GM23248 (cell line): ENCODE measurements at regions not wholly inside any gene's neighbourhood (a gene's known extent, or its start where the extent isn't known, plus 50 kb on each side); places are given as distances from the start of the nearest gene placed in this dataset.
"Not testable (repeated sequence)": the region's sequence is repeated elsewhere in the genome, so short reads cannot be mapped to it uniquely, and the experiment has no call there.

Source experiments
- DNase-seq: peaks from one replicate; pipeline ENCODE4 v3.0.0-alpha.2; 2015
- H2AFZ ChIP-seq: fragments of 200-600 bp; sonication (generic); 2 replicates; pipeline ENCODE4 v1.6.1; 2016; ENCODE audit warnings: antibody characterized with exemption
- H3F3A ChIP-seq: fragments of 200-600 bp; sonication (generic); 2 replicates; pipeline ENCODE4 v1.6.1; 2016; ENCODE audit warnings: mild to moderate bottlenecking, antibody characterized with exemption, mixed run types; ENCODE audit not compliant: insufficient read depth
- H3K27ac ChIP-seq: fragments of 200-600 bp; sonication (generic); 2 replicates; pipeline ENCODE4 v1.5.1; 2016; ENCODE audit warnings: mild to moderate bottlenecking
- H3K27me3 ChIP-seq: fragments of 200-600 bp; sonication (generic); replicated peaks from 2 replicates; pipeline ENCODE4 v1.6.1; 2016; ENCODE audit warnings: mild to moderate bottlenecking; ENCODE audit not compliant: insufficient read depth
- H3K36me3 ChIP-seq: fragments of 200-600 bp; sonication (generic); 2 replicates; pipeline ENCODE4 v1.6.1; 2016; ENCODE audit warnings: low read depth, mild to moderate bottlenecking
- H3K4me1 ChIP-seq: fragments of 200-600 bp; sonication (generic); 2 replicates; pipeline ENCODE4 v1.6.1; 2016; ENCODE audit warnings: mild to moderate bottlenecking; ENCODE audit not compliant: insufficient read depth
- H3K4me2 ChIP-seq: fragments of 200-600 bp; sonication (generic); one replicate; pipeline ENCODE4 v1.6.1; 2016; ENCODE audit warnings: mild to moderate bottlenecking; ENCODE audit not compliant: unreplicated experiment
- H3K4me3 ChIP-seq: fragments of 200-600 bp; sonication (generic); 2 replicates; pipeline ENCODE4 v1.5.1; 2016; ENCODE audit warnings: mild to moderate bottlenecking
- H3K79me2 ChIP-seq: fragments of 200-600 bp; sonication (generic); 2 replicates; pipeline ENCODE4 v1.6.1; 2016; ENCODE audit warnings: mild to moderate bottlenecking; ENCODE audit not compliant: insufficient read depth
- H3K9ac ChIP-seq: fragments of 200-600 bp; sonication (generic); 2 replicates; pipeline ENCODE4 v1.6.1; 2016; ENCODE audit warnings: mild to moderate bottlenecking
- H3K9me2 ChIP-seq: fragments of 200-600 bp; sonication (generic); 2 replicates; pipeline ENCODE4 v1.6.1; 2016; ENCODE audit warnings: mixed run types, mild to moderate bottlenecking, moderate library complexity; ENCODE audit not compliant: insufficient read depth
- H3K9me3 ChIP-seq: fragments of 200-600 bp; sonication (generic); one replicate; pipeline ENCODE4 v1.6.1; 2017; ENCODE audit warnings: low read depth
- H4K20me1 ChIP-seq: fragments of 200-600 bp; sonication (generic); 2 replicates; pipeline ENCODE4 v1.6.0; 2016; ENCODE audit not compliant: insufficient read depth
- EZH2 ChIP-seq: fragments of 200-600 bp; sonication (generic); IDR thresholded peaks from 2 replicates; pipeline ENCODE4 v1.6.1; 2018; ENCODE audit warnings: antibody characterized with exemption, mild to moderate bottlenecking; ENCODE audit not compliant: insufficient read depth, poor library complexity, severe bottlenecking
- EZH2phosphoT487 ChIP-seq: fragments of 200-600 bp; sonication (generic); IDR thresholded peaks from 2 replicates; pipeline ENCODE4 v1.6.1; 2018; ENCODE audit warnings: antibody characterized with exemption, moderate library complexity, mild to moderate bottlenecking, low read depth; ENCODE audit not compliant: insufficient read depth
- WGBS, 2 experiments: methylation state at CpG; one replicate each; pipeline ENCODE4 v1.1.6; 2015 to 2017; ENCODE audit warnings: low lambda C conversion rate in 2 of 2, low coverage in 1 of 2; ENCODE audit errors: missing lambda C conversion rate in 2 of 2; 5-methylcytosine and 5-hydroxymethylcytosine counted together
- in situ Hi-C: fragments of 300-500 bp; cut with MboI; formaldehyde crosslinking; loops from 2 replicates; pipeline ENCODE4 v1.15.0; 2020

GRCh38 chr5:163115011-163115410, 322.4 kb upstream of the CCNG1 start:
- H4K20me1 ChIP-seq: no peaks in the 10 kb centered on the region
- no peaks in the 10 kb centered on the region for H3K27me3 ChIP-seq
- no peaks in the 10 kb centered on the region for H3K36me3 ChIP-seq
- no peaks in the 10 kb centered on the region for H3K79me2 ChIP-seq
- H3K9me2 ChIP-seq: no peaks in the 10 kb centered on the region
- H3F3A ChIP-seq: no peaks in the 10 kb centered on the region
- in situ Hi-C loops: no loop called here
- H2AFZ ChIP-seq: no peak overlapping the region
- no peaks in the 10 kb centered on the region for H3K9me3 ChIP-seq
- H3K27ac ChIP-seq: no peak overlapping the region
- WGBS, 2 experiments: 5 to 11% methylated on average over 4 of the region's 4 CpGs
- H3K4me2 ChIP-seq: no peak overlapping the region
- DNase-seq: no peak
- no peak overlapping the region for H3K9ac ChIP-seq
- H3K4me3 ChIP-seq: no peak overlapping the region
- no peaks in the 10 kb centered on the region for H3K4me1 ChIP-seq
- TF ChIP-seq EZH2 (no peak), EZH2phosphoT487 (no peak)

- H3K9me3 ChIP-seq, H3K4me1 ChIP-seq, H3K27ac ChIP-seq, H3K9me2 ChIP-seq, H3K27me3 ChIP-seq, H3F3A ChIP-seq, H3K4me3 ChIP-seq, H3K9ac ChIP-seq, H3K4me2 ChIP-seq, in situ Hi-C loops, H3K36me3 ChIP-seq, DNase-seq, H3K79me2 ChIP-seq, H2AFZ ChIP-seq, H4K20me1 ChIP-seq: not testable (repeated sequence)
- WGBS, 2 experiments: 38% methylated on average over 2 of the region's 2 CpGs
Measured at GRCh38 chr5:163116618-163117017, 320.8 kb upstream of the CCNG1 start.

GRCh38 chr5:163134061-163134460, 303.3 kb upstream of the CCNG1 start:
- H3K36me3 ChIP-seq: no peaks in the 10 kb centered on the region
- no peaks in the 10 kb centered on the region for H3K79me2 ChIP-seq
- no peak overlapping the region for H3K4me3 ChIP-seq
- no peak overlapping the region for H3K9ac ChIP-seq
- H3K27me3 ChIP-seq: no peaks in the 10 kb centered on the region
- no peaks in the 10 kb centered on the region for H3K4me1 ChIP-seq
- H3K9me3 ChIP-seq: no peaks in the 10 kb centered on the region
- H2AFZ ChIP-seq: no peak overlapping the region
- no peaks in the 10 kb centered on the region for H4K20me1 ChIP-seq
- H3K27ac ChIP-seq: no peak overlapping the region
- no peak overlapping the region for H3K4me2 ChIP-seq
- in situ Hi-C loops: no loop called here
- H3K9me2 ChIP-seq: no peaks in the 10 kb centered on the region
- no peaks in the 10 kb centered on the region for H3F3A ChIP-seq
- DNase-seq: no peak
- TF ChIP-seq EZH2phosphoT487 (no peak), EZH2 (no peak)

- 0 to 2% methylated on average over 2 of the region's 2 CpGs for WGBS, 2 experiments
- no peak for DNase-seq
- H3K27ac ChIP-seq: no peak overlapping the region
Measured at GRCh38 chr5:163135849-163136248, 301.5 kb upstream of the CCNG1 start.

GRCh38 chr5:163161512-163161911, 275.9 kb upstream of the CCNG1 start:
- no peaks in the 10 kb centered on the region for H3K79me2 ChIP-seq
- H3K27ac ChIP-seq: no peak overlapping the region
- H3K36me3 ChIP-seq: no peaks in the 10 kb centered on the region
- no peaks in the 10 kb centered on the region for H3F3A ChIP-seq
- H3K27me3 ChIP-seq: no peaks in the 10 kb centered on the region
- TF ChIP-seq EZH2 (no peak), EZH2phosphoT487 (no peak)
- H3K9me2 ChIP-seq: no peaks in the 10 kb centered on the region
- H3K4me2 ChIP-seq: no peak overlapping the region
- no peak overlapping the region for H3K4me3 ChIP-seq
- H4K20me1 ChIP-seq: no peaks in the 10 kb centered on the region
- H3K9me3 ChIP-seq: no peaks in the 10 kb centered on the region
- no peak for DNase-seq
- H2AFZ ChIP-seq: no peak overlapping the region
- in situ Hi-C loops: no loop called here
- H3K4me1 ChIP-seq: no peaks in the 10 kb centered on the region
- H3K9ac ChIP-seq: no peak overlapping the region

More at GRCh38 chr5:163135849-163136248, 301.5 kb upstream of the CCNG1 start:
- in situ Hi-C loops: no loop called here
- Histone ChIP-seq H3K9ac (no peak overlapping the region), H4K20me1 (no peaks in the 10 kb centered on the region), H3K36me3 (no peaks in the 10 kb centered on the region), H3K4me1 (no peaks in the 10 kb centered on the region), H2AFZ (no peak overlapping the region), H3K4me2 (no peak overlapping the region), H3K9me3 (no peaks in the 10 kb centered on the region), H3K4me3 (no peak overlapping the region), H3K79me2 (no peaks in the 10 kb centered on the region), H3F3A (no peaks in the 10 kb centered on the region), H3K27me3 (no peaks in the 10 kb centered on the region), H3K9me2 (no peaks in the 10 kb centered on the region)
- TF ChIP-seq EZH2phosphoT487: no peak
- no peak for TF ChIP-seq EZH2
